H9 (cell line): ENCODE measurements at regions not wholly inside any gene's neighbourhood (a gene's known extent, or its start where the extent isn't known, plus 50 kb on each side); places are given as distances from the start of the nearest gene placed in this dataset.

ENCODE experiments used
- DNase-seq: peaks from one replicate; pipeline ENCODE4 v3.0.0-alpha.2; 2017
- H2AFZ ChIP-seq: one replicate; pipeline ENCODE4 v1.6.1; 2013; ENCODE audit warnings: mild to moderate bottlenecking, low read length, control low read depth, moderate library complexity
- H2AK5ac ChIP-seq: 2 replicates; pipeline ENCODE4 v1.6.1; 2013; ENCODE audit warnings: low read length, control low read depth, mixed read lengths; ENCODE audit not compliant: insufficient read length
- H2BK120ac ChIP-seq: one replicate; pipeline ENCODE4 v1.6.1; 2013; ENCODE audit warnings: low read depth, mild to moderate bottlenecking, low read length, control low read depth, inconsistent platforms; ENCODE audit not compliant: poor library complexity, severe bottlenecking
- H2BK12ac ChIP-seq: 2 replicates; pipeline ENCODE4 v1.6.1; 2013; ENCODE audit warnings: low read length, control low read depth, mixed read lengths, low read depth; ENCODE audit not compliant: insufficient read length
- H2BK15ac ChIP-seq: 2 replicates; pipeline ENCODE4 v1.6.1; 2013; ENCODE audit warnings: low read depth, low read length, control low read depth
- H2BK20ac ChIP-seq: one replicate; pipeline ENCODE4 v1.6.1; 2013; ENCODE audit warnings: low read depth, mild to moderate bottlenecking, low read length, control low read depth, inconsistent platforms; ENCODE audit not compliant: poor library complexity, severe bottlenecking
- H2BK5ac ChIP-seq: 2 replicates; pipeline ENCODE4 v1.6.1; 2013; ENCODE audit warnings: low read length, control low read depth, mixed read lengths; ENCODE audit not compliant: insufficient read length
- H3K14ac ChIP-seq: 2 replicates; pipeline ENCODE4 v1.6.1; 2013; ENCODE audit warnings: low read length, control low read depth; ENCODE audit not compliant: insufficient read depth
- H3K18ac ChIP-seq: 2 replicates; pipeline ENCODE4 v1.6.1; 2013; ENCODE audit warnings: low read depth, mild to moderate bottlenecking, mixed read lengths, low read length, control low read depth; ENCODE audit not compliant: insufficient read length
- H3K23ac ChIP-seq: 2 replicates; pipeline ENCODE4 v1.6.1; 2013; ENCODE audit warnings: low read length, control low read depth, mixed read lengths, low read depth; ENCODE audit not compliant: insufficient read length
- H3K23me2 ChIP-seq: 2 replicates; pipeline ENCODE4 v1.6.1; 2013; ENCODE audit warnings: low read depth, mild to moderate bottlenecking, mixed read lengths, low read length, control low read depth; ENCODE audit not compliant: insufficient read length, poor library complexity, severe bottlenecking
- H3K27ac ChIP-seq: 2 replicates; pipeline ENCODE4 v1.5.1; 2013; ENCODE audit warnings: low read length, control low read depth, mixed read lengths, low read depth; ENCODE audit not compliant: insufficient read length
- H3K27me3 ChIP-seq: 2 replicates; pipeline ENCODE4 v1.6.1; 2013; ENCODE audit warnings: low read length, control low read depth, inconsistent platforms; ENCODE audit not compliant: insufficient read depth
- H3K4ac ChIP-seq: 2 replicates; pipeline ENCODE4 v1.6.1; 2013; ENCODE audit warnings: low read depth, mild to moderate bottlenecking, control low read depth, inconsistent platforms, low read length, moderate library complexity
- H3K4me1 ChIP-seq: 2 replicates; pipeline ENCODE4 v1.6.1; 2013; ENCODE audit warnings: low read length, control low read depth, inconsistent platforms; ENCODE audit not compliant: insufficient read depth
- H3K4me2 ChIP-seq: 2 replicates; pipeline ENCODE4 v1.6.1; 2013; ENCODE audit warnings: low read length, control low read depth, mixed read lengths; ENCODE audit not compliant: insufficient read length, insufficient read depth
- H3K56ac ChIP-seq: 2 replicates; pipeline ENCODE4 v1.6.1; 2013; ENCODE audit warnings: low read depth, mild to moderate bottlenecking, mixed read lengths, low read length, control low read depth; ENCODE audit not compliant: insufficient read length
- H3K79me1 ChIP-seq: 2 replicates; pipeline ENCODE4 v1.6.1; 2013; ENCODE audit warnings: low read depth, mild to moderate bottlenecking, moderate library complexity, low read length, control low read depth, inconsistent platforms; ENCODE audit not compliant: insufficient read depth, poor library complexity, severe bottlenecking
- H3K79me2 ChIP-seq: 2 replicates; pipeline ENCODE4 v1.6.1; 2013; ENCODE audit warnings: low read length, control low read depth, inconsistent platforms; ENCODE audit not compliant: insufficient read depth
- H3K9ac ChIP-seq: 2 replicates; pipeline ENCODE4 v1.6.1; 2013; ENCODE audit warnings: low read length, control low read depth, mixed read lengths; ENCODE audit not compliant: insufficient read length; ENCODE audit errors: extremely low read depth
- H3K9me3 ChIP-seq: one replicate; pipeline ENCODE4 v1.6.1; 2013; ENCODE audit warnings: low read depth, low read length, inconsistent platforms; ENCODE audit not compliant: control insufficient read depth
- H3T11ph ChIP-seq: one replicate; pipeline ENCODE4 v1.6.1; 2013; ENCODE audit warnings: mild to moderate bottlenecking, low read length, control low read depth, inconsistent platforms
- H4K20me1 ChIP-seq: one replicate; pipeline ENCODE4 v1.6.1; 2013; ENCODE audit not compliant: control insufficient read depth, insufficient read length, insufficient read depth
- H4K5ac ChIP-seq: 2 replicates; pipeline ENCODE4 v1.6.1; 2013; ENCODE audit warnings: low read depth, mild to moderate bottlenecking, mixed read lengths, low read length, control low read depth; ENCODE audit not compliant: insufficient read length
- H4K8ac ChIP-seq: replicated peaks from 2 replicates; pipeline ENCODE4 v1.6.1; 2013; ENCODE audit warnings: low read length, control low read depth, mixed read lengths, low read depth; ENCODE audit not compliant: insufficient read length
- H4K91ac ChIP-seq: 2 replicates; pipeline ENCODE4 v1.6.1; 2013; ENCODE audit warnings: low read depth, mild to moderate bottlenecking, moderate library complexity, mixed read lengths, low read length, control low read depth; ENCODE audit not compliant: insufficient read length
- H3K27ac Mint-ChIP-seq, 3 experiments: 2 replicates in 2 of 3; 3 replicates in 1 of 3; pipeline ENCODE4 v1.8.0; 2020 to 2021; ENCODE audit warnings: mixed read lengths in 3 of 3, mild to moderate bottlenecking in 1 of 3, moderate library complexity in 1 of 3
- H3K27me3 Mint-ChIP-seq: 2 replicates; pipeline ENCODE4 v1.8.0; 2021; ENCODE audit warnings: low read depth, mild to moderate bottlenecking, moderate library complexity, mixed read lengths
- H3K36me3 Mint-ChIP-seq, 3 experiments: 2 replicates in 2 of 3; 3 replicates in 1 of 3; pipeline ENCODE4 v1.8.0; 2020 to 2021; ENCODE audit warnings: low read depth in 3 of 3, mixed read lengths in 3 of 3; ENCODE audit not compliant: insufficient read depth in 1 of 3
- H3K4me1 Mint-ChIP-seq, 2 experiments: 2 replicates each; pipeline ENCODE4 v1.8.0; 2020; ENCODE audit warnings: mixed read lengths in 2 of 2
- H3K4me3 Mint-ChIP-seq, 2 experiments: 2 replicates in 1 of 2; 3 replicates in 1 of 2; pipeline ENCODE4 v1.8.0; 2020 to 2021; ENCODE audit warnings: mild to moderate bottlenecking in 2 of 2, mixed read lengths in 2 of 2, moderate library complexity in 1 of 2
- H3K9me3 Mint-ChIP-seq, 2 experiments: 2 replicates in 1 of 2; 3 replicates in 1 of 2; pipeline ENCODE4 v1.8.0; 2020; ENCODE audit warnings: mild to moderate bottlenecking in 2 of 2, mixed read lengths in 2 of 2, moderate library complexity in 1 of 2
- CTCF ChIP-seq: fragments of 200-600 bp; sonication (generic); conservative IDR thresholded peaks from 3 replicates; pipeline ENCODE4 v1.8.0; 2021; ENCODE audit warnings: antibody characterized with exemption, mild to moderate bottlenecking
- WGBS: extraction: QIAGEN DNeasy Blood & Tissue Kit; methylation state at CpG from one replicate; pipeline ENCODE4 v1.1.7; 2013; ENCODE audit warnings: missing lambda C conversion rate, low lambda C conversion rate, mixed read lengths; ENCODE audit not compliant: insufficient read length; ENCODE audit errors: extremely low coverage; 5-methylcytosine and 5-hydroxymethylcytosine counted together

DNA sequence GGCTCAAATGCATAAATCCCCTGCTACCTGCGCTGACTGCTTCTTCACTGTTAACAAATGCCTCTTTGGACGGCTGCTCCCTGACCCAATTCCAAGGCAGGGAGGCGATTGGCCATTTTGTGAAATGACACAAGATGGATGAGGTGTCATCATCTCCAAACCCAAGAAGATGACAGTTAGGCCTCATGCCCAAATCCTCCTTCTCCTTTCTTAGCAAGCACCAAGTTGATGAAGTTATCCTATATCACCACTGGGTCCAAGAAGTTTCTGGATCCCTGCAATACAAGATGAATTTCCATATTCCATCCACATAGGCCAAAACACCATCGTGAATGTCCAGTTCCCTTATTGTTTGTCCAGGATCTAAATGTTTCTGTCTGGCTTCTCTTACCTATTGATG, 98.5 kb upstream of the RAB11FIP2 start:
- Mint-ChIP-seq H3K27me3 (peaks cover 2% of the 10 kb centered on the region; the same call in 1 of the 2 replicates), H3K4me1 (no peaks in the 10 kb centered on the region; a peak in 1 of 4 replicates), H3K9me3 (no peaks in the 10 kb centered on the region), H3K4me3 (no peak overlapping the region), H3K27ac (peak overlapping the region in 1 of 3 experiments; percentile 40; a peak in 1 of 7 replicates), H3K36me3 (no peaks in the 10 kb centered on the region; a peak in 1 of 7 replicates)
- Histone ChIP-seq H4K8ac (no peak overlapping the region), H3K4ac (no peak overlapping the region), H3K18ac (no peak overlapping the region), H3K4me1 (no peaks in the 10 kb centered on the region; the same call in 1 of the 2 replicates), H2BK120ac (no peak overlapping the region), H3K56ac (no peak overlapping the region), H3K27me3 (no peaks in the 10 kb centered on the region), H4K91ac (no peak overlapping the region), H2AK5ac (no peak overlapping the region), H3K9ac (no peak overlapping the region), H3K79me2 (no peaks in the 10 kb centered on the region), H2BK5ac (no peak overlapping the region), H3K4me2 (no peak overlapping the region), H3K23ac (no peak overlapping the region), H2BK12ac (no peak overlapping the region), H3K27ac (no peak overlapping the region), H3T11ph (no peak overlapping the region), H4K5ac (no peak overlapping the region), H3K79me1 (no peaks in the 10 kb centered on the region), H4K20me1 (no peaks in the 10 kb centered on the region), H2BK20ac (no peak overlapping the region), H2AFZ (no peak overlapping the region), H2BK15ac (no peak overlapping the region), H3K9me3 (no peaks in the 10 kb centered on the region), H3K23me2 (no peaks in the 10 kb centered on the region), H3K14ac (no peak overlapping the region)
- no peak for DNase-seq
- no peak for TF ChIP-seq CTCF
- no CpG with 5 or more reads among the region's 4 CpGs for WGBS
